Dedifferentiated amniotic fluid mesenchymal stem cell (primary cell): ENCODE measurements at regions not wholly inside any gene's neighbourhood (a gene's known extent, or its start where the extent isn't known, plus 50 kb on each side); places are given as distances from the start of the nearest gene placed in this dataset.

Experiments
- DNase-seq: peaks from one replicate; pipeline ENCODE4 v3.0.0-alpha.2; 2016; ENCODE audit errors: extremely low spot score

GRCh38 chr9:81741103-81741502 lies 51.8 kb upstream of the TLE1 start:
- no peak for DNase-seq

- no peak for DNase-seq
Measured at GRCh38 chr9:81748091-81748490, 58.7 kb upstream of the TLE1 start.

GRCh38 chr9:81753436-81753835 lies 64.1 kb upstream of the TLE1 start:
- no peak for DNase-seq

- no peak for DNase-seq
Measured at GRCh38 chr9:81754245-81754644, 64.9 kb upstream of the TLE1 start.

GRCh38 chr9:81755721-81756120 lies 66.4 kb upstream of the TLE1 start:
- no peak for DNase-seq

- no peak for DNase-seq
Measured at GRCh38 chr9:81756561-81756960, 67.2 kb upstream of the TLE1 start.

- DNase-seq = no peak
Measured at GRCh38 chr9:81758123-81758797, 68.9 kb upstream of the TLE1 start.

GRCh38 chr9:81759680-81760215 lies 70.4 kb upstream of the TLE1 start:
- peak; percentile 76 for DNase-seq

- DNase-seq = no peak
Measured at GRCh38 chr9:81767921-81768320, 78.6 kb upstream of the TLE1 start.

- no peak for DNase-seq
Measured at GRCh38 chr9:81771571-81771970, 82.2 kb upstream of the TLE1 start.

- no peak for DNase-seq
Measured at GRCh38 chr9:81772144-81772543, 82.8 kb upstream of the TLE1 start.

GRCh38 chr9:81776390-81776789 lies 87.0 kb upstream of the TLE1 start:
- no peak for DNase-seq

GRCh38 chr9:81776834-81777233 lies 87.5 kb upstream of the TLE1 start:
- DNase-seq = no peak

GRCh38 chr9:81777482-81777881 lies 88.1 kb upstream of the TLE1 start:
- DNase-seq = no peak

GRCh38 chr9:81782313-81782995 lies 93.1 kb upstream of the TLE1 start:
- DNase-seq = no peak

GRCh38 chr9:81787747-81788632 lies 98.6 kb upstream of the TLE1 start:
- DNase-seq = peak; percentile 76

GRCh38 chr9:81789721-81790120 lies 100.4 kb upstream of the TLE1 start:
- no peak for DNase-seq

- DNase-seq = no peak
Measured at GRCh38 chr9:81790166-81790565, 100.8 kb upstream of the TLE1 start.

GRCh38 chr9:81791076-81791475 lies 101.7 kb upstream of the TLE1 start:
- DNase-seq = no peak

- no peak for DNase-seq
Measured at GRCh38 chr9:81798606-81799005, 109.3 kb upstream of the TLE1 start.

- DNase-seq = no peak
Measured at GRCh38 chr9:81801190-81801589, 111.8 kb upstream of the TLE1 start.

GRCh38 chr9:81804306-81804705 lies 115.0 kb upstream of the TLE1 start:
- no peak for DNase-seq
